Activated naive CD4-positive, alpha-beta T cell treated with anti-CD3 and anti-CD28 coated beads, Interleukin-2, amount 50 U/mL, for 24 hours (primary cell): ENCODE measurements at regions not wholly inside any gene's neighbourhood (a gene's known extent, or its start where the extent isn't known, plus 50 kb on each side); places are given as distances from the start of the nearest gene placed in this dataset.

Source experiments
- H3K27ac Mint-ChIP-seq: one replicate; pipeline ENCODE4 v1.8.0; 2021; ENCODE audit warnings: mild to moderate bottlenecking, mixed read lengths
- H3K27me3 Mint-ChIP-seq: one replicate; pipeline ENCODE4 v1.8.0; 2021; ENCODE audit warnings: mixed read lengths
- H3K36me3 Mint-ChIP-seq: one replicate; pipeline ENCODE4 v1.8.0; 2021; ENCODE audit warnings: mixed read lengths
- H3K4me1 Mint-ChIP-seq: one replicate; pipeline ENCODE4 v1.8.0; 2021; ENCODE audit warnings: mixed read lengths
- H3K4me3 Mint-ChIP-seq: one replicate; pipeline ENCODE4 v1.8.0; 2021; ENCODE audit warnings: mild to moderate bottlenecking, mixed read lengths
- H3K9me3 Mint-ChIP-seq: one replicate; pipeline ENCODE4 v1.8.0; 2021; ENCODE audit warnings: mixed read lengths

- no peaks in the 10 kb centered on the region for H3K9me3 Mint-ChIP-seq
- H3K4me1 Mint-ChIP-seq, result no peaks in the 10 kb centered on the region
Measured at GRCh38 chrX:147635186-147635585, 276.5 kb upstream of the FMR1 start.

GRCh38 chrX:147637190-147637589 is 274.5 kb upstream of the FMR1 start:
- Mint-ChIP-seq H3K9me3 (no peaks in the 10 kb centered on the region), H3K36me3 (no peaks in the 10 kb centered on the region), H3K4me1 (no peaks in the 10 kb centered on the region), H3K27me3 (peaks cover 1% of the 10 kb centered on the region), H3K27ac (no peak overlapping the region), H3K4me3 (no peak overlapping the region)

More at GRCh38 chrX:147635186-147635585, 276.5 kb upstream of the FMR1 start:
- peaks cover 1% of the 10 kb centered on the region for H3K27me3 Mint-ChIP-seq
- no peak overlapping the region for H3K4me3 Mint-ChIP-seq
- H3K27ac Mint-ChIP-seq, result no peak overlapping the region
- no peaks in the 10 kb centered on the region for H3K36me3 Mint-ChIP-seq

GRCh38 chrX:147646949-147647723 is 264.6 kb upstream of the FMR1 start:
- Mint-ChIP-seq H3K9me3 (no peaks in the 10 kb centered on the region), H3K27me3 (no peaks in the 10 kb centered on the region), H3K4me3 (no peak overlapping the region), H3K4me1 (no peaks in the 10 kb centered on the region), H3K27ac (no peak overlapping the region), H3K36me3 (no peaks in the 10 kb centered on the region)

GRCh38 chrX:147675819-147676218 is 235.9 kb upstream of the FMR1 start:
- Mint-ChIP-seq H3K36me3 (no peaks in the 10 kb centered on the region), H3K27ac (no peak overlapping the region), H3K27me3 (peaks cover 2% of the 10 kb centered on the region), H3K4me1 (no peaks in the 10 kb centered on the region), H3K4me3 (no peak overlapping the region), H3K9me3 (no peaks in the 10 kb centered on the region)

GRCh38 chrX:147679356-147680005 is 232.2 kb upstream of the FMR1 start:
- Mint-ChIP-seq H3K4me1 (no peaks in the 10 kb centered on the region), H3K9me3 (no peaks in the 10 kb centered on the region), H3K36me3 (no peaks in the 10 kb centered on the region), H3K4me3 (no peak overlapping the region), H3K27ac (no peak overlapping the region), H3K27me3 (peaks cover 2% of the 10 kb centered on the region)

GRCh38 chrX:147680251-147680650 is 231.5 kb upstream of the FMR1 start:
- no peak overlapping the region for H3K27ac Mint-ChIP-seq
- H3K4me1 Mint-ChIP-seq, result no peaks in the 10 kb centered on the region
- no peak overlapping the region for H3K4me3 Mint-ChIP-seq
- peaks cover 2% of the 10 kb centered on the region for H3K27me3 Mint-ChIP-seq
- no peaks in the 10 kb centered on the region for H3K36me3 Mint-ChIP-seq
- H3K9me3 Mint-ChIP-seq, result no peaks in the 10 kb centered on the region

GRCh38 chrX:147693511-147693910 is 218.2 kb upstream of the FMR1 start:
- no peak overlapping the region for H3K4me3 Mint-ChIP-seq
- H3K36me3 Mint-ChIP-seq, result no peaks in the 10 kb centered on the region
- no peaks in the 10 kb centered on the region for H3K4me1 Mint-ChIP-seq
- H3K27me3 Mint-ChIP-seq, result no peaks in the 10 kb centered on the region
- no peak overlapping the region for H3K27ac Mint-ChIP-seq
- H3K9me3 Mint-ChIP-seq, result no peaks in the 10 kb centered on the region

- H3K27ac Mint-ChIP-seq, result no peak overlapping the region
- H3K27me3 Mint-ChIP-seq, result no peaks in the 10 kb centered on the region
- no peaks in the 10 kb centered on the region for H3K36me3 Mint-ChIP-seq
- no peaks in the 10 kb centered on the region for H3K9me3 Mint-ChIP-seq
- no peak overlapping the region for H3K4me3 Mint-ChIP-seq
- H3K4me1 Mint-ChIP-seq, result no peaks in the 10 kb centered on the region
Measured at GRCh38 chrX:147699061-147699460, 212.7 kb upstream of the FMR1 start.

- Mint-ChIP-seq H3K4me3 (no peak overlapping the region), H3K27me3 (no peaks in the 10 kb centered on the region), H3K4me1 (no peaks in the 10 kb centered on the region), H3K27ac (no peak overlapping the region), H3K36me3 (no peaks in the 10 kb centered on the region), H3K9me3 (no peaks in the 10 kb centered on the region)
Measured at GRCh38 chrX:147710301-147710700, 201.4 kb upstream of the FMR1 start.

GRCh38 chrX:147733369-147733768 is 178.3 kb upstream of the FMR1 start:
- no peak overlapping the region for H3K27ac Mint-ChIP-seq
- no peak overlapping the region for H3K4me3 Mint-ChIP-seq
- no peaks in the 10 kb centered on the region for H3K36me3 Mint-ChIP-seq
- peaks cover 4% of the 10 kb centered on the region for H3K9me3 Mint-ChIP-seq
- H3K4me1 Mint-ChIP-seq, result peaks cover 11% of the 10 kb centered on the region
- no peaks in the 10 kb centered on the region for H3K27me3 Mint-ChIP-seq

- Mint-ChIP-seq H3K4me3 (no peak overlapping the region), H3K9me3 (peaks cover 4% of the 10 kb centered on the region), H3K4me1 (peaks cover 13% of the 10 kb centered on the region), H3K27me3 (no peaks in the 10 kb centered on the region), H3K27ac (no peak overlapping the region), H3K36me3 (no peaks in the 10 kb centered on the region)
Measured at GRCh38 chrX:147735364-147735763, 176.4 kb upstream of the FMR1 start.

GRCh38 chrX:147736045-147736444 is 175.7 kb upstream of the FMR1 start:
- H3K36me3 Mint-ChIP-seq, result no peaks in the 10 kb centered on the region
- no peaks in the 10 kb centered on the region for H3K27me3 Mint-ChIP-seq
- no peak overlapping the region for H3K4me3 Mint-ChIP-seq
- H3K9me3 Mint-ChIP-seq, result peaks cover 3% of the 10 kb centered on the region
- H3K4me1 Mint-ChIP-seq, result peaks cover 13% of the 10 kb centered on the region
- no peak overlapping the region for H3K27ac Mint-ChIP-seq

GRCh38 chrX:147737690-147738089 is 174.0 kb upstream of the FMR1 start:
- Mint-ChIP-seq H3K27me3 (no peaks in the 10 kb centered on the region), H3K27ac (no peak overlapping the region), H3K9me3 (no peaks in the 10 kb centered on the region), H3K4me1 (peaks cover 13% of the 10 kb centered on the region), H3K36me3 (no peaks in the 10 kb centered on the region), H3K4me3 (no peak overlapping the region)

- H3K36me3 Mint-ChIP-seq, result no peaks in the 10 kb centered on the region
- peak overlapping the region; percentile 11 for H3K27ac Mint-ChIP-seq
- peaks cover 13% of the 10 kb centered on the region for H3K4me1 Mint-ChIP-seq
- no peak overlapping the region for H3K4me3 Mint-ChIP-seq
- H3K27me3 Mint-ChIP-seq, result no peaks in the 10 kb centered on the region
- no peaks in the 10 kb centered on the region for H3K9me3 Mint-ChIP-seq
Measured at GRCh38 chrX:147738265-147738664, 173.5 kb upstream of the FMR1 start.

- Mint-ChIP-seq H3K27me3 (no peaks in the 10 kb centered on the region), H3K4me1 (peaks cover 13% of the 10 kb centered on the region), H3K4me3 (no peak overlapping the region), H3K27ac (no peak overlapping the region), H3K36me3 (no peaks in the 10 kb centered on the region), H3K9me3 (no peaks in the 10 kb centered on the region)
Measured at GRCh38 chrX:147739196-147739595, 172.5 kb upstream of the FMR1 start.

- Mint-ChIP-seq H3K4me1 (peaks cover 13% of the 10 kb centered on the region), H3K27ac (no peak overlapping the region), H3K36me3 (no peaks in the 10 kb centered on the region), H3K27me3 (no peaks in the 10 kb centered on the region), H3K4me3 (no peak overlapping the region), H3K9me3 (no peaks in the 10 kb centered on the region)
Measured at GRCh38 chrX:147741776-147742175, 169.9 kb upstream of the FMR1 start.
